ENCODE measurements at regions not wholly inside any gene's neighbourhood (a gene's known extent, or its start where the extent isn't known, plus 50 kb on each side); places are given as distances from the start of the nearest gene placed in this dataset.

GRCh38 chr20:57896017-57896416 lies 186.2 kb upstream of the PMEPA1 start:
- FAIRE-seq (no peak), DNase-seq (ENCODE audit: insufficient read length, low spot score) (no peak)
- TF ChIP-seq POU2F2 (IDR thresholded peaks at IDR 0.05; ENCODE audit: low read depth, low read length) (no peak), PAX5 (IDR thresholded peaks at IDR 0.05; ENCODE audit: insufficient read depth, low read length, severe bottlenecking) (no peak), POLR2A (IDR thresholded peaks at IDR 0.05; ENCODE audit: low read depth, low read length) (no peak), TAF1 (IDR thresholded peaks at IDR 0.05; ENCODE audit: low read depth, low read length) (no peak), SPI1 (IDR thresholded peaks at IDR 0.05; ENCODE audit: low read depth, low read length) (no peak)

- FAIRE-seq (no peak), DNase-seq (ENCODE audit: insufficient read length, low spot score) (no peak)
- no peak for TF ChIP-seq POLR2A (IDR thresholded peaks at IDR 0.05; ENCODE audit: low read depth, low read length)
- TF ChIP-seq TAF1 (IDR thresholded peaks at IDR 0.05; ENCODE audit: low read depth, low read length) = no peak
- no peak for TF ChIP-seq POLR2AphosphoS5 (IDR thresholded peaks at IDR 0.05; ENCODE audit: low read depth, low read length)
- TF ChIP-seq PAX5 (IDR thresholded peaks at IDR 0.05; ENCODE audit: insufficient read depth, low read length, severe bottlenecking) = no peak
- no peak for TF ChIP-seq POU2F2 (IDR thresholded peaks at IDR 0.05; ENCODE audit: low read depth, low read length)
- TF ChIP-seq SPI1 (IDR thresholded peaks at IDR 0.05; ENCODE audit: low read depth, low read length) = no peak
Observed at GRCh38 chr20:57895161-57895855, 185.5 kb upstream of the PMEPA1 start.

- DNase-seq (ENCODE audit: insufficient read length, low spot score) (no peak), FAIRE-seq (no peak)
Observed at GRCh38 chr20:57894522-57894921, 184.7 kb upstream of the PMEPA1 start.

GRCh38 chr20:57894096-57894495 lies 184.3 kb upstream of the PMEPA1 start:
- no peak for TF ChIP-seq POLR2AphosphoS5 (IDR thresholded peaks at IDR 0.05; ENCODE audit: low read depth, low read length)
- no peak for TF ChIP-seq SPI1 (IDR thresholded peaks at IDR 0.05; ENCODE audit: low read depth, low read length)
- no peak for TF ChIP-seq PAX5 (IDR thresholded peaks at IDR 0.05; ENCODE audit: insufficient read depth, low read length, severe bottlenecking)
- no peak for TF ChIP-seq POU2F2 (IDR thresholded peaks at IDR 0.05; ENCODE audit: low read depth, low read length)
- TF ChIP-seq POLR2A (IDR thresholded peaks at IDR 0.05; ENCODE audit: low read depth, low read length) = no peak
- no peak for TF ChIP-seq TAF1 (IDR thresholded peaks at IDR 0.05; ENCODE audit: low read depth, low read length)
- no peak for DNase-seq (ENCODE audit: insufficient read length, low spot score)
- no peak for FAIRE-seq

More at GRCh38 chr20:57894522-57894921, 184.7 kb upstream of the PMEPA1 start:
- no peak for TF ChIP-seq PAX5 (IDR thresholded peaks at IDR 0.05; ENCODE audit: insufficient read depth, low read length, severe bottlenecking)
- TF ChIP-seq SPI1 (IDR thresholded peaks at IDR 0.05; ENCODE audit: low read depth, low read length) = no peak
- TF ChIP-seq TAF1 (IDR thresholded peaks at IDR 0.05; ENCODE audit: low read depth, low read length) = no peak

DNA sequence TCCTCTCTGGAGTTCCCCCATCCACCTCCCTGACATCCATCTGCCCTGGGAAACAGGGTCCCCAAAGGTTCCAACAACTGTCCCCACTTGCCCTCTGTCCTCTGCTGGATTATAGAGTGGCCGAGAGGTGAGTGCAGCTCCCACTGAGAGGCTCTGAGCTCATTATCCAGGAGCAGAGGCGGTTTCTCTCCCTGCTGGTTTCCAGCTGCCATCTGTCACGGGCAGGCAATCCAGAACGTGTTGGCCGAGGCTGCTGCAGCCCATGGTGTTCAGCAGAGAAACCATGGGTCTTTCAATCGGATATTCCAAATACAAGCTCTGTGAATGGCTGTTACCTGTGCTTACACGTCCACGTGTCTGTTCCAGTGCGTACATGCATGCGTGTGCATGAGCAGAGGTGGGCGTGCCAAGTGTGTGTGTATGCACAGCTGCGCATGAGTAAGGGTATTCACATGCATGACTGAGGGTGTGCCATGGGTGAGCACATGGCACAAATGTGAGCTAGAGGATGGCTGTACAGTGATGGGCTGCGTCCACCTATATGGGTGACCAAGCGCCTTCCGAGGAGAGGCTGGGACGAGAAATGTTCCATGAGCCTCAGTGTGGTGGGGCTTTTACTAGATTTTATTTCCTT lies 183.7 kb upstream of the PMEPA1 start:
- TF ChIP-seq SPI1 (IDR thresholded peaks at IDR 0.05; ENCODE audit: low read depth, low read length) = no peak
- TF ChIP-seq POU2F2 (IDR thresholded peaks at IDR 0.05; ENCODE audit: low read depth, low read length) = no peak
- TF ChIP-seq TAF1 (IDR thresholded peaks at IDR 0.05; ENCODE audit: low read depth, low read length) = no peak
- no peak for TF ChIP-seq PAX5 (IDR thresholded peaks at IDR 0.05; ENCODE audit: insufficient read depth, low read length, severe bottlenecking)
- no peak for TF ChIP-seq POLR2AphosphoS5 (IDR thresholded peaks at IDR 0.05; ENCODE audit: low read depth, low read length)
- TF ChIP-seq POLR2A (IDR thresholded peaks at IDR 0.05; ENCODE audit: low read depth, low read length) = no peak
- no peak for FAIRE-seq
- no peak for DNase-seq (ENCODE audit: insufficient read length, low spot score)

GRCh38 chr20:57892471-57892870 lies 182.7 kb upstream of the PMEPA1 start:
- TF ChIP-seq TAF1 (IDR thresholded peaks at IDR 0.05; ENCODE audit: low read depth, low read length) (no peak), PAX5 (IDR thresholded peaks at IDR 0.05; ENCODE audit: insufficient read depth, low read length, severe bottlenecking) (no peak), SPI1 (IDR thresholded peaks at IDR 0.05; ENCODE audit: low read depth, low read length) (no peak), POU2F2 (IDR thresholded peaks at IDR 0.05; ENCODE audit: low read depth, low read length) (no peak), POLR2AphosphoS5 (IDR thresholded peaks at IDR 0.05; ENCODE audit: low read depth, low read length) (no peak), POLR2A (IDR thresholded peaks at IDR 0.05; ENCODE audit: low read depth, low read length) (no peak)
- FAIRE-seq = no peak
- no peak for DNase-seq (ENCODE audit: insufficient read length, low spot score)

DNA sequence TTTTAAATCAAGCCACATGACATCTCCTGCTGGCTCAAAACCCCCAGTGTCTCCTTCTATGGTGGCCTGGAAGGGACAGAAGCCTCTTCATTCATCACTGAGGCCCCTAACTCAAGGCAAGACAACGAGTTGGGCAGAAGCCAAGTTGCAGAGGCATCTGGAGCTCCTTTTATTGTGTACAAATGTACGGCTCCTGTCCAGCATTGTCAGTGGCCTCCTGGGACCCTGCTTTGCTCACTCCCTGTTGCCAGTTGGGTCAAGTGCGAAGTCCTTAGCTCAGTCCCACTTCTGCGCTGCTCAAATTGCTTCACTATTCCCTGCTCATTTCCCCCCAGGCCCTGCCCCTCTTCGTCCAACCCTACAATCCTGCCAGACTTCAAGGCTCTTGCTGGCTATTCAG lies 181.2 kb upstream of the PMEPA1 start:
- DNase-seq (ENCODE audit: insufficient read length, low spot score) = no peak
- TF ChIP-seq POLR2A (IDR thresholded peaks at IDR 0.05; ENCODE audit: low read depth, low read length) (no peak), SPI1 (IDR thresholded peaks at IDR 0.05; ENCODE audit: low read depth, low read length) (no peak), TAF1 (IDR thresholded peaks at IDR 0.05; ENCODE audit: low read depth, low read length) (no peak), POLR2AphosphoS5 (IDR thresholded peaks at IDR 0.05; ENCODE audit: low read depth, low read length) (no peak), POU2F2 (IDR thresholded peaks at IDR 0.05; ENCODE audit: low read depth, low read length) (no peak), PAX5 (IDR thresholded peaks at IDR 0.05; ENCODE audit: insufficient read depth, low read length, severe bottlenecking) (no peak)
- FAIRE-seq = no peak

- DNase-seq (ENCODE audit: insufficient read length, low spot score) = no peak
- no peak for TF ChIP-seq PAX5 (IDR thresholded peaks at IDR 0.05; ENCODE audit: insufficient read depth, low read length, severe bottlenecking)
- TF ChIP-seq TAF1 (IDR thresholded peaks at IDR 0.05; ENCODE audit: low read depth, low read length) = no peak
- no peak for TF ChIP-seq POLR2A (IDR thresholded peaks at IDR 0.05; ENCODE audit: low read depth, low read length)
- no peak for TF ChIP-seq POLR2AphosphoS5 (IDR thresholded peaks at IDR 0.05; ENCODE audit: low read depth, low read length)
- no peak for TF ChIP-seq POU2F2 (IDR thresholded peaks at IDR 0.05; ENCODE audit: low read depth, low read length)
- no peak for TF ChIP-seq SPI1 (IDR thresholded peaks at IDR 0.05; ENCODE audit: low read depth, low read length)
- no peak for FAIRE-seq
Observed at GRCh38 chr20:57890202-57890800, 180.5 kb upstream of the PMEPA1 start.

- DNase-seq (ENCODE audit: insufficient read length, low spot score) = no peak
- FAIRE-seq = no peak
- TF ChIP-seq PAX5 (IDR thresholded peaks at IDR 0.05; ENCODE audit: insufficient read depth, low read length, severe bottlenecking) (no peak), SPI1 (IDR thresholded peaks at IDR 0.05; ENCODE audit: low read depth, low read length) (no peak)
Observed at GRCh38 chr20:57888591-57888990, 178.8 kb upstream of the PMEPA1 start.

All from GM12891 (cell line).